Panc1 (cell line): ENCODE measurements at regions not wholly inside any gene's neighbourhood (a gene's known extent, or its start where the extent isn't known, plus 50 kb on each side); places are given as distances from the start of the nearest gene placed in this dataset.

Experiments used
- ATAC-seq: fragments of 200-7000 bp; cut with Tn5 transposase; 2 replicates; pipeline ENCODE4 v1.9.1; 2020; ENCODE audit warnings: mild to moderate bottlenecking, moderate library complexity
- BruUV-seq: library from RNA; stranded (reverse); fragments of 400-500 nt; replicated peaks from 2 replicates; lab custom pipeline; 2021; lab: Mats Ljungman, UMichigan
- CTCF ChIA-PET: fragments of 300-600 bp; sonication (Branson Sonifier 250); formaldehyde crosslinking; loops from one replicate; lab custom pipeline; 2022; ENCODE audit warnings: antibody characterized with exemption; lab: Charles Lee
- POLR2A ChIA-PET: fragments of 300-600 bp; sonication (Branson Sonifier 250); formaldehyde crosslinking; loops from one replicate; lab custom pipeline; 2022; ENCODE audit warnings: antibody characterized with exemption; lab: Charles Lee
- DNase-seq: peaks from one replicate; pipeline ENCODE4 v3.0.0-alpha.2; 2010; ENCODE audit warnings: low read depth, low spot score
- H3K27ac ChIP-seq: 2 replicates; pipeline ENCODE4 v1.5.1; 2011; ENCODE audit warnings: mild to moderate bottlenecking, low read length, inconsistent platforms
- H3K27me3 ChIP-seq: fragments of 200-500 bp; sonication (Bioruptor generic); 2 replicates; pipeline ENCODE4 v1.6.0; 2014; ENCODE audit warnings: low read length, inconsistent platforms; ENCODE audit not compliant: control insufficient read depth, insufficient read depth
- H3K36me3 ChIP-seq: fragments of 200-500 bp; sonication (Bioruptor generic); 2 replicates; pipeline ENCODE4 v1.5.1; 2014; ENCODE audit warnings: inconsistent platforms, mild to moderate bottlenecking, low read length, moderate library complexity; ENCODE audit not compliant: control insufficient read depth, insufficient read depth
- H3K4me1 ChIP-seq: 2 replicates; pipeline ENCODE4 v1.5.1; 2011; ENCODE audit warnings: inconsistent platforms, mild to moderate bottlenecking, low read length, moderate library complexity; ENCODE audit not compliant: control insufficient read depth, insufficient read depth
- H3K4me3 ChIP-seq, 2 experiments: 2 replicates each; pipeline ENCODE4 v1.5.1; 2011 to 2012; ENCODE audit warnings: low read depth in 2 of 2, low read length in 2 of 2, mild to moderate bottlenecking in 2 of 2, inconsistent platforms in 1 of 2, moderate library complexity in 1 of 2
- H3K9me3 ChIP-seq: fragments of 200-500 bp; sonication (Bioruptor generic); 2 replicates; pipeline ENCODE4 v1.5.1; 2014; ENCODE audit warnings: low read depth, mild to moderate bottlenecking, inconsistent platforms, low read length, moderate library complexity; ENCODE audit not compliant: control insufficient read depth, insufficient read depth
- POLR2AphosphoS5 ChIP-seq: IDR thresholded peaks from 2 replicates; pipeline ENCODE4 v1.6.1; 2012; ENCODE audit warnings: mild to moderate bottlenecking, low read depth, low read length, moderate library complexity
- SIN3A ChIP-seq: IDR thresholded peaks from 2 replicates; pipeline ENCODE4 v1.6.1; 2012; ENCODE audit warnings: low read depth, mild to moderate bottlenecking, low read length, moderate library complexity, borderline replicate concordance; ENCODE audit not compliant: insufficient read depth
- TCF7L2 ChIP-seq: IDR thresholded peaks from 2 replicates; pipeline ENCODE4 v1.6.1; 2011; ENCODE audit warnings: mild to moderate bottlenecking, low read depth, low read length, inconsistent platforms
- in situ Hi-C: cut with HindIII; loops from 2 replicates; pipeline ENCODE4 v1.10.0; 2016; ENCODE audit warnings: low sequenced_read_pairs, low pct_unique_long_range_greater_than_20kb
- intact Hi-C: fragments of 100-400 bp; cut with micrococcal nuclease; formaldehyde crosslinking; loops from one replicate; pipeline ENCODE4 v1.10.0; 2022; ENCODE audit not compliant: unreplicated experiment
- TF ChIP-seq, protein P1 (sequence below): fragments of 450-650 bp; IDR thresholded peaks from 2 replicates; pipeline ENCODE4 v1.5.1; 2017; ENCODE audit warnings: mild to moderate bottlenecking
- TF ChIP-seq, protein P2 (sequence below), 2 experiments: IDR thresholded peaks; 2 replicates each; pipeline ENCODE4 v1.6.1; 2011 to 2012; ENCODE audit warnings: low read depth in 2 of 2, control low read depth in 1 of 2, low read length in 1 of 2, mild to moderate bottlenecking in 1 of 2, moderate library complexity in 1 of 2; ENCODE audit not compliant: insufficient read depth in 1 of 2

DNA sequence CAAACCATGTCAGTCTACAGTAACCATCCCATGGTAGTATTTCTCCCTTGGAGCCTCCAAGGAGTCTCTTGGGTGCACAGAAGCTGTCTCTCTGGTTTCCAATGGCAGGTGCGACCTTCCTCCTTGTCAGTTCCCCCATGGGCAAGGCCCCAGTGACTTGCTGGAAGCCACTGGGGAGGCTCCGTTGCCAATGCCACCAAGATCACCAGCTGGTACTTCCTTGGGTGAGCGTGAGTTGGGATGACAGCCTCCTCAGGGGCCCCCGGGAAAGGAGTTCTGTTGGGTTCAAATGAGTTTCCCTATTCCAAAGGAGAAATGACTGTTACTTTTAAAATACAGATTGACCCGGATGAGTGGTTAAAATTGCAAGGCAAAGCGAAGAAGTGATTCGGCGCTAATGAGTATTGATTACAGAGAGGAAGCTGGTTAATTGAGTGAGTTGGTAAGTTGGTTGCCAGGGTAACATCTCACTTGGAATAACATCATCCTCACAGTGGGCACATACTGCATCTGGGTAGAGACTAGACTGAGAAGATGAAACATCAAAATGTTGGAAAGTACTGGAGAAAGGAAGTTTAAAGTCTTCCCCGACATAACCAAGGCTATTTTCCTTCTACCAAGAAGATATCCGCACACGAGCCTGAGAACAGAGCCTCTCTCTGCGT, 53.0 kb upstream of the LAPTM5 start:
- POLR2A ChIA-PET, result interaction anchor here (0.5 kb wide), 1 partner anchor 11 kb away, joined by 13 read pairs; no protein-coding TSS in a partner anchor
- ATAC-seq, result no peak
- no peaks in the 10 kb centered on the region for H3K27me3 ChIP-seq
- TF ChIP-seq TCF7L2 (no peak), SIN3A (no peak), POLR2AphosphoS5 (no peak)
- TF ChIP-seq, protein P1, sequence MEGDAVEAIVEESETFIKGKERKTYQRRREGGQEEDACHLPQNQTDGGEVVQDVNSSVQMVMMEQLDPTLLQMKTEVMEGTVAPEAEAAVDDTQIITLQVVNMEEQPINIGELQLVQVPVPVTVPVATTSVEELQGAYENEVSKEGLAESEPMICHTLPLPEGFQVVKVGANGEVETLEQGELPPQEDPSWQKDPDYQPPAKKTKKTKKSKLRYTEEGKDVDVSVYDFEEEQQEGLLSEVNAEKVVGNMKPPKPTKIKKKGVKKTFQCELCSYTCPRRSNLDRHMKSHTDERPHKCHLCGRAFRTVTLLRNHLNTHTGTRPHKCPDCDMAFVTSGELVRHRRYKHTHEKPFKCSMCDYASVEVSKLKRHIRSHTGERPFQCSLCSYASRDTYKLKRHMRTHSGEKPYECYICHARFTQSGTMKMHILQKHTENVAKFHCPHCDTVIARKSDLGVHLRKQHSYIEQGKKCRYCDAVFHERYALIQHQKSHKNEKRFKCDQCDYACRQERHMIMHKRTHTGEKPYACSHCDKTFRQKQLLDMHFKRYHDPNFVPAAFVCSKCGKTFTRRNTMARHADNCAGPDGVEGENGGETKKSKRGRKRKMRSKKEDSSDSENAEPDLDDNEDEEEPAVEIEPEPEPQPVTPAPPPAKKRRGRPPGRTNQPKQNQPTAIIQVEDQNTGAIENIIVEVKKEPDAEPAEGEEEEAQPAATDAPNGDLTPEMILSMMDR, result no peak
- TF ChIP-seq, protein P2, sequence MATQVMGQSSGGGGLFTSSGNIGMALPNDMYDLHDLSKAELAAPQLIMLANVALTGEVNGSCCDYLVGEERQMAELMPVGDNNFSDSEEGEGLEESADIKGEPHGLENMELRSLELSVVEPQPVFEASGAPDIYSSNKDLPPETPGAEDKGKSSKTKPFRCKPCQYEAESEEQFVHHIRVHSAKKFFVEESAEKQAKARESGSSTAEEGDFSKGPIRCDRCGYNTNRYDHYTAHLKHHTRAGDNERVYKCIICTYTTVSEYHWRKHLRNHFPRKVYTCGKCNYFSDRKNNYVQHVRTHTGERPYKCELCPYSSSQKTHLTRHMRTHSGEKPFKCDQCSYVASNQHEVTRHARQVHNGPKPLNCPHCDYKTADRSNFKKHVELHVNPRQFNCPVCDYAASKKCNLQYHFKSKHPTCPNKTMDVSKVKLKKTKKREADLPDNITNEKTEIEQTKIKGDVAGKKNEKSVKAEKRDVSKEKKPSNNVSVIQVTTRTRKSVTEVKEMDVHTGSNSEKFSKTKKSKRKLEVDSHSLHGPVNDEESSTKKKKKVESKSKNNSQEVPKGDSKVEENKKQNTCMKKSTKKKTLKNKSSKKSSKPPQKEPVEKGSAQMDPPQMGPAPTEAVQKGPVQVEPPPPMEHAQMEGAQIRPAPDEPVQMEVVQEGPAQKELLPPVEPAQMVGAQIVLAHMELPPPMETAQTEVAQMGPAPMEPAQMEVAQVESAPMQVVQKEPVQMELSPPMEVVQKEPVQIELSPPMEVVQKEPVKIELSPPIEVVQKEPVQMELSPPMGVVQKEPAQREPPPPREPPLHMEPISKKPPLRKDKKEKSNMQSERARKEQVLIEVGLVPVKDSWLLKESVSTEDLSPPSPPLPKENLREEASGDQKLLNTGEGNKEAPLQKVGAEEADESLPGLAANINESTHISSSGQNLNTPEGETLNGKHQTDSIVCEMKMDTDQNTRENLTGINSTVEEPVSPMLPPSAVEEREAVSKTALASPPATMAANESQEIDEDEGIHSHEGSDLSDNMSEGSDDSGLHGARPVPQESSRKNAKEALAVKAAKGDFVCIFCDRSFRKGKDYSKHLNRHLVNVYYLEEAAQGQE (IDR thresholded peaks at IDR 0.05; ENCODE audit: insufficient read depth in 1 of 2, low read depth in 2 of 2, low read length in 1 of 2), result no peak
- no peaks in the 10 kb centered on the region for H3K9me3 ChIP-seq
- intact Hi-C loops, result no loop called here
- no peak overlapping the region for H3K4me3 ChIP-seq
- H3K36me3 ChIP-seq, result no peaks in the 10 kb centered on the region
- peaks cover 14% of the 10 kb centered on the region for H3K4me1 ChIP-seq
- BruUV-seq, result no TSS peak
- no peak overlapping the region for H3K27ac ChIP-seq
- in situ Hi-C loops, result loop anchor here (25.0 kb wide), 1 partner anchor 102 kb away; the partner anchor contains the start of gene SDC3
- CTCF ChIA-PET, result no interaction called here
- no peak for DNase-seq

DNA sequence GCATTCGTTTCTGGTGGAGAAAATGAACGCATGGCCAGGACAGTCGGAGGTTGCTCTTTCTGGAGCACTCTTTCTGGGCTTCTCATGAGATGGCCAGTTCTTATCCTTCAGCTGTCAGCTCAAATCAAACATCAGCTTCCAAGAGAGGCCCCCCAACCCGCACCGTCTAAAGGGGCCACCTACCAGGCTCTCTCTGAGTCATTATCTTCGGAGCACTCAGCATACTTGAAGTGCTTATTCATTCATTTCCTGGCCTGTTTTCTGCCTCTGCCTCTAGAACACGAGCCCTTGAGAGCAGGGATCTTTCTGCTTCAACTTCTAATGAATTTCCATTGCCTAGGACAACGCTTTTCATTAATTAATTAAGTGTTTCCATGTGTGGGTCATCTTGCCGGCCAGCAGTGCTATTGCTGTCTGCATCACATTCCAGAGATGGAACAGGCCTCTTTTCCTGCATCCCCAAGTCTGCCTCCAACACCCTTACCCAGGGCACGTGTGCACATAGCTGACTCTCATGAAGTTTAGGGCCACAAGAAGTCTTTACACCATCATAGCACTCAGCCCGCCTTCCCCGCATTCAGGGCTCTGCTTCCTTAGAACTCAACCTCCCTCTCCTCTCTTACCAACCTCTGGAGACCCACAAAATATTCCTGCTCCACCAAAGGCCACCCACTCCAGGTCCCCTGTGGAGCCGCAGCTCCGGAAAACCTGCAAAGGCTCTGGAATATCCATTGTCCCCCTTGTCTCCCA, 52.1 kb upstream of the LAPTM5 start:
- in situ Hi-C loops, result loop anchor here (25.0 kb wide), 1 partner anchor 103 kb away; the partner anchor contains the start of gene SDC3
- CTCF ChIA-PET, result no interaction called here
- BruUV-seq, result no TSS peak
- DNase-seq (no peak), ATAC-seq (peak; percentile 77; the same call in 1 of the 2 replicates)
- H3K27me3 ChIP-seq, result no peaks in the 10 kb centered on the region
- H3K9me3 ChIP-seq, result no peaks in the 10 kb centered on the region
- no peaks in the 10 kb centered on the region for H3K36me3 ChIP-seq
- POLR2A ChIA-PET, result interaction anchor here (0.6 kb wide), 1 partner anchor 22 kb away, joined by 3 read pairs; no protein-coding TSS in a partner anchor
- no peak overlapping the region for H3K4me3 ChIP-seq
- TF ChIP-seq, protein P2 (IDR thresholded peaks at IDR 0.05; ENCODE audit: insufficient read depth in 1 of 2, low read depth in 2 of 2, low read length in 1 of 2), result no peak
- no peak for TF ChIP-seq SIN3A
- TF ChIP-seq, protein P1, result no peak
- peaks cover 14% of the 10 kb centered on the region for H3K4me1 ChIP-seq
- intact Hi-C loops, result no loop called here
- H3K27ac ChIP-seq, result no peak overlapping the region
